H1 (cell line): ENCODE measurements at regions not wholly inside any gene's neighbourhood (a gene's known extent, or its start where the extent isn't known, plus 50 kb on each side); places are given as distances from the start of the nearest gene placed in this dataset.

Experiments
- SAP30 ChIP-seq: fragments of 300-600 bp; sonication (generic); IDR thresholded peaks from 2 replicates; pipeline ENCODE4 v1.7.1; 2012; ENCODE audit warnings: low read length, moderate library complexity, mild to moderate bottlenecking, inconsistent platforms; ENCODE audit not compliant: insufficient read depth, insufficient replicate concordance

GRCh38 chr2:41829052-41829451, 218.8 kb upstream of the PKDCC start (continued):
- no peak for TF ChIP-seq SAP30
